HG03457 (cell line): ENCODE measurements at regions not wholly inside any gene's neighbourhood (a gene's known extent, or its start where the extent isn't known, plus 50 kb on each side); places are given as distances from the start of the nearest gene placed in this dataset.

Experiments
- ATAC-seq: cut with Tn5 transposase; IDR thresholded peaks from one replicate; pipeline ENCODE4 v1.9.1; 2021; ENCODE audit warnings: moderate number of reproducible peaks; ENCODE audit not compliant: unreplicated experiment

DNA sequence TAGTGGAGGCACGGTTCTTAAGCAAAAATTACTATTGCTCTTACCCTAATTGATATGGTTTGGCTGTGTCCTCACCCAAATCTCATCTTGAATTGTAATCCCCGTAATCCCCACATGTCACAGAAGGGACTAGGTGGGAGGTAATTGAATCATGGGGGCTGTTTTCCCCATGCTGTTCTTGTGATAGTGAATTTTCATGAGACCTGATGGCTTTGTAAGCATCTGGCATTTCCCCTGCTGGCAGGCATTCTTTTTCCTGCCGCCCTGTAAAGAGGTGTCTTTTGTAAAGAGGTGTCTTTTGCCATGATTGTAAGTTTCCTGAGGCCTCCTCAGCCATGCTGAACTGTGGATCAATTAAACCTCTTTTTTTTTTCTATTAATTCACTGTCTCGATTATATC is 1691.8 kb upstream of the SLC39A10 start:
- ATAC-seq, result no peak

DNA sequence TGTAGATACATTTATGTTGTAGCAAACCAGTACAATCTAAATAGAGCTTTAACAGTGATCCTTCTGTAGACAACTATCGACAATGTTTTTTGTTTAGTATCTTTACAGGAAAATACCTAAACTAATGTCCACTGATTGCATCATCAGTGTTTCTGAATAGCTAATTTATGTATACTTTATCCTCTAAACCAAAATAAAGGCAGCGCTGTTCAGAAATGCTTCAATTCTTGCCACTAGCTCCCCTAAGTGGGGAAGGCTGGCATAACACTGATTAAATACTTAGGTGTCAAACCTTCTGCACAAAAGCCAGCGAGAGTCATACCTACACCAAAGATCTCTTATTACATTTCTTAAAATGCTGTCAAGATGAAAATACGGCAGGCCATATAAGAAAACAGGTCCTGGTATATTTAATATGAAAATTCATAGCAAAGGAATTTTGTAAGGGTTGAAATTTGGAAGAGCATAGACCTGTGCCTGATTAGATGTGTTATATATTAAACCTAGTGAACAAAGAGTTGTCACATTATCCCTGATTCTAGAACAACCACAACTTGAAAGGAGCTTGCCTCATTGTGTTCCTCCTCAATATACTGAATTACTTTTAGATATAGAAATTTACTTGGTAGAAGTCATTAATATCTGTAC is 1693.4 kb upstream of the SLC39A10 start:
- no peak for ATAC-seq

DNA sequence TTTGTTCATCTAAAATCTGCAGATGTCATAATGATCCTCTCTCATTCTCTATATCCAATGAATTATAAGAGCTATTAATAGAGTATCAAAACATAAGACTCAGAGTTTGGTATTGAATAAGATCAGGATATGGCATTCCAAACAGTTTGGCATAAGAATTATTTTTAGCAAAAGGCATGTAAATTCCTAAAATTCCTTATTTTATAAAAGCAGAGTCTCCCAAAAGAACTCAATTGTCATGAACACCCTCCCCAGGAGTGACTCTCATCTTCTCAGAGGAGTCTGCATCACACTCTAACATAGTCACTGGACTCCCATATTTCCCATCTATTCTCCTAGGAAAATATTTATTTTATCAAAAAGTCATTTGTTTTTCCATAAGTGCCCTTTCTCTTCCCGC is 1710.2 kb upstream of the SLC39A10 start:
- ATAC-seq, result no peak

DNA sequence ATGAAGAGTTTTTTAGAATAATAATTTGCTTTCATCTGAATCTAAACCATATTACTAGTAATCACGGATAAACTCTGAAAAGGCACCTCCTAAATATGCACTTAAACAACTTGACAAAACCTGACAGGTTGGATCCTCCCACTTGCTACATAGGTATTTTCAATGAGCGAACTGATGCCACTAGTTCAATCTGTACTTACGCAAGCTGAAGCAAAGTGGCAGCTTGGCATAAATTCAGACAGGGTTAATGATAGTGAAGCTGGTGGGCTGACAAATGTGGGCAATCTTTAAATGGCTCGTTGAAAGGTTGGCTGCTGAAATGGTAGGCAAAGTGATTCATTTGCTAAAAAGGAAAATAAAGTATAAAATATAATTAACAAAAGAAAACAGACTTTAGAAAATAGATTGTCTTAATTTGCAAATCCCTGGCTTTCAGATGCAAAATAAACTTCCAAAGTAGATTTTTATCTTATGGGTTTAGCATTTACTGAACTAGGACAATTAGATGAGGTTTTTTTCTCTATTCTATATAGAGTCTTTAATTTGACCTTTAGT is 1713.5 kb upstream of the SLC39A10 start:
- ATAC-seq, result no peak

DNA sequence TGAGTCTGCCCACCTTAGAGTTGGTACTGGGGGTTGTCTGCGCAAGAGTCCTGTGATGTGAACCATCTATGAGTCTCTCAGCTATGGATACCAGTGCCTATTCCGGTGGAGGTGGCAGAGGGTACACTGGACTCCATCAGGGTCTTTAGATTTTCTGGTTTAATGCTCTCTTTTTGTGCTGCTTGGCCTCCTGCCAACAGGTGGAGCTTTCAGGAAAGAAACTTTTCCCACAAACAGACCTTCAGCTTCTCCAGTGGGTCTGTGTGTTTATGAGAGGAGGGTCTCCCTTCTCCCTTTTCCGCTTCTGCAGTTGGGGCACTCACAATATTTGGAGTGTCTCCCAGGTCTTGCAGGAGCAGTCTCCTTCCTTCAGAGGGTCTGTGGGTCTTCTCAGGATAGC is 1721.9 kb upstream of the SLC39A10 start:
- ATAC-seq, result no peak

DNA sequence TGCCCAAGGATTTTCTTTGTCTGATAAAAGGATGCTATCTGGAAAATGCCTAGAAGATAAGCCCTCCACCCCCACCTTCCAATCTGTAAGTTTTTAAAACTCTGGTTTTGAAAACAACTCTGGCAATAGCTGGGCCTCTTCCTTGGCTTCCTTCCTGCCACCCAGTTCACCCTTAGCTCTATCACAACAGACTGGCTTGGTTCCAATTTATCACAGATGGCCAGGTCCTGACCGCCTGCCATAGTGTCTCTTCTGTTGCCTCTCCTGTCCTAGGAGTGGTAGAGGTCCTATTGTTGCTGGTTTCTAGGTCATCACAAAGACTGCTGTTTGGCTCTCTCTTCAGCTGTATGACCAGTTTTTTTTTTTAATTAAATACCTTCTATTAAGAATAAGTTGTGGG is 1727.9 kb upstream of the SLC39A10 start:
- no peak for ATAC-seq

DNA sequence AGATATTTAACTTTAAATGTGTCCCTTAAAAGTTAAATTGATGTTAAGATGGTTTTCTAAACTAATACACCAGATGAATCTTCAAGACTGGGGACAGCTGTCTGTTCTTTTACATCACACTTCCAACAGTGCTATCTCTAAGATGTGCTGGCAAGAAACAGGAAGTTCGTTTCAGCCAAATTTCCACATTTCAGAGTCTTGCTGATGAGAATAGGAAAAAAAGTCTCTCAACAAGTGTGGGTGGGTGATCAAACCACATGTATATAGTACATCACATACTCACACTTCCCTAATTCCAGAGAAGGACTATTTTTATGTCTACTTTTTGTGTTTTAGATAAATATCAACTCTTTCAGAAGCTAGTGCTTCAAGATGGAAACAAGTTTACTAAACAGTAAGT is 1712.8 kb upstream of the TMEFF2 start:
- no peak for ATAC-seq

DNA sequence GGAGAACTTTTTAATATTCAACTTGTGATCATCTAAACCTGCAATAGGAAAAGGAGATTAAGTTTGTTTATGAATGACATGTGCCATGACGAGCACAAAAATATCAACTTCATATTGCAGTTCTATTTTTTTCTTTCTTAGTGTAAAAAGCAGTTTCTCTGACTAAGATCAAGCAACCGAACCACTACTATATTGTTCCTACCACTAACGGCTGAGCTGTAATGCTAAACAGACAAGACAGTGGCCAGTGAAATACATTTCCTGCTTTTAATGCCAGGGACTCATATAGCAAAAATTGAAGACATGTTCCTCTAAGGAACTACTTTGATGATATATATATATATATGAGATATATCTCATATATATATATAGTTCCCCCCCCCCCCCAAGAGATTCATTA is 1705.6 kb upstream of the TMEFF2 start:
- ATAC-seq, result no peak

DNA sequence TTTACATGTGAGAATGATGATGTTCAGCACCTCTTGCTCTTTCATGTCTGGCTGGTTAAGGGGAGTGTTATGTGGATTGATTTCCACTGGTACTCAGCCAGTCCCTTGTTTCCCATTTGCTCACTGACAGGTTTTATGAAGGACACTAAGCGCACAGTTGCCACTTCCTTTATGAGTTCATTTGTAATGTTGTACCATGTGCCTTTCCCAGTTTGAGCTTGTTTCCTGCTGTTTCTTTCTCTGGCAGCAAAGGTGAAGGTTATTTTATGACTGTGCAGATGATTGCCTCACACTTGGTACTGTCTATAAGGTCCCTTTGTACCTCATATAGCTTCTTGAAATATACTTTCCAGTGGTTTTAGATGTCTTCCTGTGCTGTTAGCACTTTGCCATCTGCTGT is 1700.5 kb upstream of the TMEFF2 start:
- ATAC-seq, result no peak

DNA sequence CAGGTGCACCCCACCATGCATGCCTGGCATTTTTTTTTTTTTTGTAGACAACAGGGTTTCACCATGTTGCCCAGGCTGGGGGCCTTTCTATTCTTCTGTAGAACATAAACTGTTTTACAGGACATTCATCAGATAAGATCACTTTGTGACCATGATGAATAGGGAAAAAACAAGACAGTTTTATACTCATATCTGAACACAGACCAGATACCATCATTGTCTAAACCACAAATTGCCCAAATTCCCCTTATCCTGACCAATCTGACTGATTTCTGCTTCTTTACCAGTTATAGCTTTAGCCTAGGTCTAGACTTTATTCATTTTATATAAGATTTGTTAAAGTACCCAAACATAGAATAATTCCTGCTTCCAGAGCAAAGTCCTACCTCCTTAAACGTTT is 1699.3 kb upstream of the TMEFF2 start:
- ATAC-seq, result no peak

DNA sequence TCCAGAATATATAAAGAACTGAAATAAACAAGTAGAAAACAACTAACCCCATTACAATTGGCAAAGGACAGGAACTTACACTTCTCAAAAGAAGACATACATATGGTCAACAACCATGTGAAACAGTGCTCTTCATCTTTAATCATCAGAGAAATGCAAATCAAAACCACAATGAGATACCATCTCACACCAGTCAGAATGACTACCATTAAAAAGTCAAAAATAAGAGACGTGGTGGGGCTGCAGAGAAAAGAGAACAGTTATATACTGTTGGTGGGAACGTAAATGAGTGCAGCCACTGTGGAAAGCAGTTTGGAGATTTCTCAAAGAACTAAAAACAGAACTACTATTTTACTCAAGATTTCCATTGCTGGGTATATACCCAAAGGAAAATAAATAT is 1696.3 kb upstream of the TMEFF2 start:
- peak; percentile 54 for ATAC-seq

DNA sequence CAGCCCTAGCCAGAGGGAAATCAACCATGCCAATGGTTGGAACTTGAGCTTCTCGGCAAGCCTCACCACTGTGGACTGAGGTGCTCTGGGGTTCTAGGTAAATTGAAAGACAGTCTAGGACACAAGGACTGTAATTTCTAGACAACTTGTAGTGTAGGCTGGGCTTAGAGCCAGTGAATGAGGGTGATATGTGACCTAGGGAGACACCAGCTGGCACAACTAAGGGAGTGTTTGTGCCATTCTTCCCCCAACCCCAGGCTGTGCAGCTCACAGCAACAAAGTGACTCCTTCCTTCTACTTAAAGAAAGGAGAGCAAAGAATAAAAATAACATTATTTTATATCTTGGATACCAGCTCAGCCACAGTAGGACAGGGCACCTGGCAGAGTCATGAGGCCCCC is 1690.7 kb upstream of the TMEFF2 start:
- ATAC-seq, result no peak

DNA sequence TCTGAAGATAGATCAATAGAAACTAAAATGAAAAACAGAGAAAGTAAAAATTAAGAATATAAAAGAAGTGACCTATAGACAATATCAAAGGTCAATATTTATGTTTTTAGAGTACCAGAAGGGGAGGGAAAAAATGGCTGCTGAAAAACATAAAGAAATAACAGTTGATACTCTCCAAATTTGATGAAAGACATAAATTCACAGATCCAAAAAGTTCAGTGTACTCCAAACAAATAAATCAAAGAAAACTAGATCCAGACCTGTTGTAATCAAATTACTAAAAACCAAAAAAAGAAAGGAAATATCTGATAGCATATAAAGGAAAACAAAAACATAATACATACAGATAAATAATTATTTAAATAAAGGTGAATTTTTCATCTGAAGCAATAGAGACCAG is 1689.1 kb upstream of the TMEFF2 start:
- no peak for ATAC-seq

DNA sequence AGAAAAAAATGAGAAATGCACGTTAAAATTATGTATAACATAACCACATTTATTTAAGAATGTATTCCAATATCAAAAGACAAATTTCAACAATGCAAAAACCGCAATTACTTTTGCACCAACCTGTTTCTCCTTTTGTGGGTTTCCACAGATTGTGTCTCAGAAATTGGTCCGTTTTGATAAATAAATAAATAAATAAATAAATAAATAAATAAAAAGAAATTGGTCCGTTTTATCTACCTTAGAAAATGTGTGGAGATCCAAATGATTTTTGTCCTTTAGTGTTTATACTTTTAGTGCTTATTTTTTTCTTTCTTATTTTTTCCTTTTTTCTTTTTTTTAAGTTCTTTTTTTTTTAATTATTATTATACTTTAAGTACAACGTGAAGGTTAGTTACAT is 1682.2 kb upstream of the TMEFF2 start:
- no peak for ATAC-seq

DNA sequence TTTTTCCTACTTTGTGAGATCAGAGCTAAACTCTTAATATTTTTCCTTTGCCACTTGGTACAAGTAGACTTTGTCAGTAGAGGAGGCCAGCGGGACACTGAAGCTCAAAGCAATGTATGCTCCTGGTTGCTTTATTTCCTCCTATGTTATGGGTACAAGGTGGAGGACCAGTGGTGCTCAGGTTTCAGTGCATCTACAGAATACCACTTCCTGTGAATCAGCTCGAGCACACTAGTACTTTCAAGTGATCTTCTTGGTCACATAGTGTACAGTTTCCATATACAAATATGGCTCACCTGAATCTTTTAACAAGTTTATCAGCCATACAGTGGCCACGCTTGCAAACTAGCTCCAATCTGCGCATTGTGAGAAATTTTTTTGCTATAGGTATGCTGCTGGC is 1674.8 kb upstream of the TMEFF2 start:
- no peak for ATAC-seq

DNA sequence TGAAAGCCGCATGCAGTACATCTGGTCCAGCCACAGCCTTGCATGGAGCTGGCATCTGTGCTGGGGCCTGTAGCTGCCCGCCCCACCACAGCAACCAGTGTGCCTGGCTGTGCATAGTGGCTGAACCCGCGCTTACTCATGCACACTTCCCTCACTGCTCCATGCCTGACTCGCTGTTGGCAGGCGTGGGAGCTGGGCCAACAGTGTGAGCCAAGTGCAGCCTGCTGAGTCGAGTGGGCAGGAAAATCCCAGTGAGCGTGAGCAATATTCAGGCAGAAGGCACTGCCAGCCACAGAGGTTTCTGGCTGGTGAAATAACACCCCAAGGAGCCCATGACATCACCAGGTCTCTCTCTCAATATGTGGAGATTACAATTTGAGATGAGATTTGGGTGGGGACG is 1674.1 kb upstream of the TMEFF2 start:
- no peak for ATAC-seq

DNA sequence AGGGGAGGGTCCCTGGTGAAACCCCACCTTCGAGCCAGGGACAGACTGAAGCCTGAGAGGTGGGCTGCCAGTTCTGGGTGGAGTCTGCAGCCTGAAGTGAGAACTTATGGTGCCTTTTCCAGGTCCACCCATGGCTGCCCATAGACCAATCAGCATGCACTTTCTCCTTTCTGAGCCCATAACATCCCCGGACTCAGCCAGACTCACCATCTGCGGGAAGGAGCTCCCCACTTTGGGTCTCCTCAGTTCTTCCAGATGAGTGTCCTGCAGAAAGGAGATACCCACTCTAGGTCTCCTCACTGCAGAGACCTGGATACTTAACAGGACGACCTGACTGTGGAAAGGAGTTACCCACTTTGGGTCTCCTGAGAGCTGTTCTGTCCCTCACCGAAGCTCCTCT is 1673.4 kb upstream of the TMEFF2 start:
- no peak for ATAC-seq

DNA sequence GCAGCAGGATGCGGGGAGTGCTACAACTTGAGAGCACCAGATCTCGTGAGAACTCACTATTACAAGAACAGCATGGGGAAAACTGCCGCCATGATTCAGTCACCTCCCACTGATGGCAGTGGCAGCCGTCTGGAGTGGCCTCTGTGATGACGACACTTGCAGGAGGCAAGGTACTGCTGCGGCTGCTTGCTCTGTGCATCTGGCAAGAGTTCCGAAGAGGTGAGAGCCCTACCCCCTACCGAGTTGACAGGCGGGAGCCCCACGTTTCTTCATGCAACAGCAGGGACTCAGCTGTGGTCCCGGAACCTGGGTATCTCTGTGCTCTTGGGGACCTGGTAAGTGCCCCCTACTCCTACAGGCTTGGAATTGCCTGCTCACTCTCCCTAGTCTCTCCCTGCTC is 1672.7 kb upstream of the TMEFF2 start:
- ATAC-seq, result no peak

DNA sequence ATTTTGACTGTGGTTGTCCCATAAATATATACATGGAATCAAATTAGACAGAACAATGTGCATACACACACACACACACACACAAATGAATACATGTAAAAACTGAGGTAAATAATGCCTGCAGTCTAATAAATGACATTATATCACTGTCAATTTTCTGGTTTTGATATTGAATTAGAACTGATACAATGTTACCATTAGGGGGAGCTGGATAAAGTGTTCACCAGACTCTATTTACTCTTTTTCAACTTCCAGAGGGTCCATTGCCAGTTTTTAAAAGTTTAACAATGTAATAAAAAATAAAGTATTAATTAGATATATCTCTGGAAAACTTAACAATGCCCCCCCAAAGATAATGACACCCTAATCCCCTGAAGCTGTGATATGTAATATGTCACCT is 1666.8 kb upstream of the TMEFF2 start:
- no peak for ATAC-seq

DNA sequence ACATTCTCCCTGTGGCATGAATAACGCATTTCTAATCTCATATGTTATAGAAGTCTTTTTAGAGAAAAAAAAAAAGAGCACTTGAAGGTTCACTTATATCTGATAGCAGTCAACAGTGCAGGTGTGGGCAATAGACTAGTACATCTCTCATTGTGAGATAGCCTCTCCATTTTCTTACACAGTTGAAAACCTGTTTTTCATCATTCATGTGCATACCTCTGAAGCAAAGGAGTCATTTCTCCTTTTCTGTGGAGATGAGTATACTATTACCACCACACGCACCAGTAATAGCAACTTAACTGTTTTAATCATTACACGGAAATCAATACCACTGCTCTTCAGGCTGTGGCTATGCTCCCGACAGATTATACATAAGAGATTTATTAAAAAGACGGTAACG is 1653.3 kb upstream of the TMEFF2 start:
- ATAC-seq, result no peak

DNA sequence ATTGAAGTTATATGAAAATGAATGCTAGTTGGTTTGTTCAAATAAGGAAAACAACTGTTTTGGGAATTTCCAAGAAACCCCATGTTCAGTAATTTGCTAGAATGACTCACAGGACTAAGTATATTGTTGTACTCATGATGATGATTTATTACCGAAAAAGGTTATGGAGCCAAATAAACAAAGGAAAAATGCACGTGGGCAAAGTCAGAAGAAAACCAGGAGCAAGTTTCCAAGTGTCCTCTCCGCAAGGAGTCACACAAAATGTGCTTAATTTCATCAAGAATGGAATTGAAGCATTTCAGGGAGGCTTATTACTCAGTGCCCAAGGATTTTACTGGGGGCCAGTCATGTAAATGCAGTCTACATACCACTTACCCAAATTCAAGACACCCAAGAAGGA is 1652.4 kb upstream of the TMEFF2 start:
- no peak for ATAC-seq

DNA sequence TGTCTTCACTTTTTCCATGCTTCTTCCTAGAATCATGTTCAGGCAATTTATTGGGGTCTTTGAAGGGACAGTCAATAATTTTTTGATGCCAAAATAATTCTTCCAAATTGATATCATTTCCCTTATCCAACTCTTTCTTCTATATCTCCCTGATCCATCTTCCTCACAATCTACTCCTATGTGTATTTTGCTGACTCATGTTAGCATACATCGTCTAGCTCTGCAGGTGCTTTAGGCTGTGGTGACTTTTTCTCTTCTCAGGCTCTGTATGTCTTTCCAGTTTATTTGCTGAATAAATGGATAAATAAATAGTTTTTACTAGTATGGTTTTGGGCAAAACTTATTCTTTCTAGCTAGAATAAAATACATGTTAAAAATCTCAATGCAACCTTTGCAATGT is 1650.9 kb upstream of the TMEFF2 start:
- ATAC-seq, result no peak

DNA sequence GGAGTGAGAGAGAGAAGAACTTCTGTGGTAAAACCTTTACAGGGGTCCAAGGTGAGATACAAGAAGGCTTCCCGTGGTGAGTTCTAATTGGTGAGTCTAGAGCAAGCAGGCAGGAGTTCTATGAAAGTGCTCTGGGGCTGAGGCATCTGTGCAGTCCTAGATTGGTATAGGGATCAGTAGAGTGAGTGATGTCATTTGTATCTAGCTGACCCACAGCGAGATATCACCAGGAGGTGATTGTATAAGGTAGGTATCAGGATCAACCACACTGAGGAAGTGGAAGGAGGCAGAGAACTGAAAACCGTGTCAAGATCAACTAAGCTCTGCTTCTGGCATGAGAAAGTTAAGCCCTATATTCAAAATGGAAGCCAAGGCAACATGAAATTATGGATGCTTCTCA is 1648.9 kb upstream of the TMEFF2 start:
- no peak for ATAC-seq
